ENCODE measurements at regions not wholly inside any gene's neighbourhood (a gene's known extent, or its start where the extent isn't known, plus 50 kb on each side); places are given as distances from the start of the nearest gene placed in this dataset.

DNA sequence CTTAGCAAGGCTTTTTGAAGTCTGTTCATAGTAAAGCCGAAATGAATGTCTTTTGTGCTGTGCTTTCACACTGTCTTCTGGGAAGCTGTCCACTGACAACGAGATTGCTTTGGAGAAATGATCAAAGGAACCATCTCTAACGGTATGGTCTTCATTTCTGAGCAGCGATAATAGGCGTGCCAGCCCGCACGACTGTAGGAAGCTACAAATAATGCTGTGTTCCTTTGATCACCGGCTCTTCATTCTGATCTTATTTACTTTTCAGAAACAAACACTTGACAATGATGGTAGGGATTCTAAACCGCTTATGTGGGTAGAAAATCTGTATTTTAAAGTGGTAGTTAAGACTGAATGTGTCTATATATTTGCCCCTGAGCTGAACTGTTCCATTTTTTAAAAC is 306.6 kb upstream of the EXOC2 start:
- no peak for TF ChIP-seq TCF12 (IDR thresholded peaks at IDR 0.05)
- TF ChIP-seq RAD21 (IDR thresholded peaks at IDR 0.05; ENCODE audit: low read length) = no peak
- TF ChIP-seq, protein P1, sequence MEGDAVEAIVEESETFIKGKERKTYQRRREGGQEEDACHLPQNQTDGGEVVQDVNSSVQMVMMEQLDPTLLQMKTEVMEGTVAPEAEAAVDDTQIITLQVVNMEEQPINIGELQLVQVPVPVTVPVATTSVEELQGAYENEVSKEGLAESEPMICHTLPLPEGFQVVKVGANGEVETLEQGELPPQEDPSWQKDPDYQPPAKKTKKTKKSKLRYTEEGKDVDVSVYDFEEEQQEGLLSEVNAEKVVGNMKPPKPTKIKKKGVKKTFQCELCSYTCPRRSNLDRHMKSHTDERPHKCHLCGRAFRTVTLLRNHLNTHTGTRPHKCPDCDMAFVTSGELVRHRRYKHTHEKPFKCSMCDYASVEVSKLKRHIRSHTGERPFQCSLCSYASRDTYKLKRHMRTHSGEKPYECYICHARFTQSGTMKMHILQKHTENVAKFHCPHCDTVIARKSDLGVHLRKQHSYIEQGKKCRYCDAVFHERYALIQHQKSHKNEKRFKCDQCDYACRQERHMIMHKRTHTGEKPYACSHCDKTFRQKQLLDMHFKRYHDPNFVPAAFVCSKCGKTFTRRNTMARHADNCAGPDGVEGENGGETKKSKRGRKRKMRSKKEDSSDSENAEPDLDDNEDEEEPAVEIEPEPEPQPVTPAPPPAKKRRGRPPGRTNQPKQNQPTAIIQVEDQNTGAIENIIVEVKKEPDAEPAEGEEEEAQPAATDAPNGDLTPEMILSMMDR (IDR thresholded peaks at IDR 0.05) = no peak
- no peak for TF ChIP-seq EZH2phosphoT487 (IDR thresholded peaks at IDR 0.05; ENCODE audit: borderline replicate concordance, low read depth)
- TF ChIP-seq EP300 (IDR thresholded peaks at IDR 0.05; ENCODE audit: borderline replicate concordance in 1 of 2, low read depth in 1 of 2, low read length in 1 of 2) = no peak
- no peak for TF ChIP-seq RXRA (IDR thresholded peaks at IDR 0.05; ENCODE audit: borderline replicate concordance, low read depth)
- TF ChIP-seq POLR2AphosphoS5 (IDR thresholded peaks at IDR 0.05; ENCODE audit: low read depth, low read length) = no peak
- no peak for TF ChIP-seq RFX5 (IDR thresholded peaks at IDR 0.05; ENCODE audit: low read length)
- TF ChIP-seq, protein P2, sequence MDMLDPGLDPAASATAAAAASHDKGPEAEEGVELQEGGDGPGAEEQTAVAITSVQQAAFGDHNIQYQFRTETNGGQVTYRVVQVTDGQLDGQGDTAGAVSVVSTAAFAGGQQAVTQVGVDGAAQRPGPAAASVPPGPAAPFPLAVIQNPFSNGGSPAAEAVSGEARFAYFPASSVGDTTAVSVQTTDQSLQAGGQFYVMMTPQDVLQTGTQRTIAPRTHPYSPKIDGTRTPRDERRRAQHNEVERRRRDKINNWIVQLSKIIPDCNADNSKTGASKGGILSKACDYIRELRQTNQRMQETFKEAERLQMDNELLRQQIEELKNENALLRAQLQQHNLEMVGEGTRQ (IDR thresholded peaks at IDR 0.05; ENCODE audit: borderline replicate concordance, low read depth, low read length) = no peak
- no peak for TF ChIP-seq JUND (IDR thresholded peaks at IDR 0.05)
- no peak for TF ChIP-seq CHD2 (IDR thresholded peaks at IDR 0.05; ENCODE audit: low read length, partially characterized antibody)
- no peak for TF ChIP-seq SIN3A (IDR thresholded peaks at IDR 0.05; ENCODE audit: borderline replicate concordance, low read depth, low read length)
- TF ChIP-seq, protein P3, sequence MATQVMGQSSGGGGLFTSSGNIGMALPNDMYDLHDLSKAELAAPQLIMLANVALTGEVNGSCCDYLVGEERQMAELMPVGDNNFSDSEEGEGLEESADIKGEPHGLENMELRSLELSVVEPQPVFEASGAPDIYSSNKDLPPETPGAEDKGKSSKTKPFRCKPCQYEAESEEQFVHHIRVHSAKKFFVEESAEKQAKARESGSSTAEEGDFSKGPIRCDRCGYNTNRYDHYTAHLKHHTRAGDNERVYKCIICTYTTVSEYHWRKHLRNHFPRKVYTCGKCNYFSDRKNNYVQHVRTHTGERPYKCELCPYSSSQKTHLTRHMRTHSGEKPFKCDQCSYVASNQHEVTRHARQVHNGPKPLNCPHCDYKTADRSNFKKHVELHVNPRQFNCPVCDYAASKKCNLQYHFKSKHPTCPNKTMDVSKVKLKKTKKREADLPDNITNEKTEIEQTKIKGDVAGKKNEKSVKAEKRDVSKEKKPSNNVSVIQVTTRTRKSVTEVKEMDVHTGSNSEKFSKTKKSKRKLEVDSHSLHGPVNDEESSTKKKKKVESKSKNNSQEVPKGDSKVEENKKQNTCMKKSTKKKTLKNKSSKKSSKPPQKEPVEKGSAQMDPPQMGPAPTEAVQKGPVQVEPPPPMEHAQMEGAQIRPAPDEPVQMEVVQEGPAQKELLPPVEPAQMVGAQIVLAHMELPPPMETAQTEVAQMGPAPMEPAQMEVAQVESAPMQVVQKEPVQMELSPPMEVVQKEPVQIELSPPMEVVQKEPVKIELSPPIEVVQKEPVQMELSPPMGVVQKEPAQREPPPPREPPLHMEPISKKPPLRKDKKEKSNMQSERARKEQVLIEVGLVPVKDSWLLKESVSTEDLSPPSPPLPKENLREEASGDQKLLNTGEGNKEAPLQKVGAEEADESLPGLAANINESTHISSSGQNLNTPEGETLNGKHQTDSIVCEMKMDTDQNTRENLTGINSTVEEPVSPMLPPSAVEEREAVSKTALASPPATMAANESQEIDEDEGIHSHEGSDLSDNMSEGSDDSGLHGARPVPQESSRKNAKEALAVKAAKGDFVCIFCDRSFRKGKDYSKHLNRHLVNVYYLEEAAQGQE (IDR thresholded peaks at IDR 0.05; ENCODE audit: low read depth, low read length) = no peak

Data from SK-N-SH (cell line).